Stimulated activated naive CD4-positive, alpha-beta T cell (primary cell): ENCODE measurements at regions not wholly inside any gene's neighbourhood (a gene's known extent, or its start where the extent isn't known, plus 50 kb on each side); places are given as distances from the start of the nearest gene placed in this dataset.
"Not testable (repeated sequence)": the region's sequence is repeated elsewhere in the genome, so short reads cannot be mapped to it uniquely, and the experiment has no call there.

ENCODE experiments used
- DNase-seq, 6 experiments: peaks; one replicate each; lab custom pipeline; 2025; lab: John Stamatoyannopoulos, UW

- DNase-seq, result no peak
Measured at GRCh38 chr2:8370258-8370802, 311.5 kb upstream of the ID2 start.

DNA sequence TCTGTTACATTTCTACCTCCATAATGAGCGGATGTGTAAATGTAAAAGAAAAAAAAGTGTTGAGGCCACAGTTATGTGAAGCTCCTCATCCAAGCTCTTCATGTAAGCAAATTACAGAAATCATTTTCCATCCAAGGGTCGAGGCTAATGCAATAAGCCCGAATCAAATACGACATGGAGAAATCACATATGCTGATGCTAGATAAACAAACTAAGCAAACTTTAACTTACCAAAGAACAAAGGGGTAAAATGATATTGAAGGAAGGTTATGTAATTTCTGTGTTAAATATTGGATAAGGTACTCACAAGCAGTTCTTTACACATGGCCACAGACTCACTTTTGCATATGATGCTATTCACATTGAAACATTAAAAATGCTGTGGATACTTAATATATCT lies 310.2 kb upstream of the ID2 start:
- DNase-seq, result no peak

GRCh38 chr2:8374782-8375181 lies 307.1 kb upstream of the ID2 start:
- no peak for DNase-seq

DNA sequence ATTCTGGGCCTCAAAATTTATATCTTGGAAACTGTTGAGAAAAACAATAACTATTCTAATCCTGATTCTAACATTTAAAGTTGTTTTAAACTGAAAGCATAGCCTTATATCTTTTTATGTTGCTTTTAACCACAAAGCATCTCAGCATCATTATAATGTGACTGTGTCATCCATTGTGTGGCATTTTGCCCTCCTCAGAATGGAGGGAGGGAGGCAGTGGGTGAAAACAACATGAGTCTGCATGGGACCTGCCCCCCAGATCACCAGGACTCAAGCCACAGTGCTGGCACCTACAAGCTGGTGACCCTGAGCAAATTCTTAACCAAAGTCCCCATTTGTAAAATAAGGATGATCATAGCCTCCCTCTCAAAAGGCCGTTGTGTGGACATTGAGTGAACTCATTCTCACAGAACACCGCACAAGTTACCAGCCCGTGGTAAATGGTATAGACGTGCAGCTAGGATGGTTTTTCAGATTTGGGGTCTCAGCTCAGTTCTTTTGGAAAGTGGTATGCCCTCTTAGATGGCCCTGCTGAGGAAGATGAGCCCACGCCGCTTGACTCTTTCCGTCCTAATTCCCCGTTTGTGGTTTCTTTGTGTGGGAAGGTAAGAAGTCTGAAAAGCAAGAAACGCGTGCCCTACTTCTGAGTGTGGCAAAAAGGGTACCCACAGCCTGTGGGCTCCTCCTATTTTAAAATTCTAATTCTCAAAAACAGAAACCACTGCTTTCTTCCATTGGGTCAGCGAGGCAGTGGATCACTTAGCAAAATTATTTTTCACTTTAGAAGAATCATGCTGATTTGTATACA lies 305.0 kb upstream of the ID2 start:
- DNase-seq, result no peak

DNA sequence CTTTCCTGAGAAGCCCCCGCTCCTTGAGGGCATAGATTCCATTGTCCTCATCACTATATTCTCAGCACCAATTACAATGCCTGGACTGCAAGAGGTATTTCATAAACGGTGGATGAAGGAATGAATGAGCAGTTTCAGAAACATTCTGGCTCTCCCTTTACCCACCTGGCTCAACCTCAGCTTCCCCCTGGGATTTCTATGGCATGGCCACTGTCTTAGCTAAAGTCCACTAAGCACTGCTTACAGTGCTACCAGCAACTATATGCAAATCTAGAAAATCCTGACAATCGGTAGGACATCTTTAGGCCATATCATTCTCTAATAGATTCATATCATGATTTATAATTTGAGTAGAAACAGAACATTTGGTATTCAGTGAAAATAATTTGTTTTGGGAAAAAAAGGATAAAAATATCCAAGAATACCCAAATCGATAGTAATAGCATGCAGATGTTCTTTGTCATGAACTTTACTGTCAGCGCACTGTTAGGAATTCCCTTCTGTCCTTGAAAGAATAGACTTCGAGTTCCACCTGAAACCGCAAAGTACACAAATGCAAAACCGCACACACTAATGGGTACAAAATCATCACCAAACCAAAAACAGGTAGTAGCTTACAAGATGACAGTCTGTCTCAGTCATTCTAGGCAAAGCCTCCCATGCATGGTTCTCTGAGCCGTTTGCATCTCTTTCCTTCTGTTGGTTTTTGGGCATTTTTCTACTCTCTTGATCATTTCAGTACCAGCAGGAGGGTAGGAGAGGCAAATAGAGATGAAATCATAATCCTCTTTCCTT lies 303.6 kb upstream of the ID2 start:
- no peak for DNase-seq

DNA sequence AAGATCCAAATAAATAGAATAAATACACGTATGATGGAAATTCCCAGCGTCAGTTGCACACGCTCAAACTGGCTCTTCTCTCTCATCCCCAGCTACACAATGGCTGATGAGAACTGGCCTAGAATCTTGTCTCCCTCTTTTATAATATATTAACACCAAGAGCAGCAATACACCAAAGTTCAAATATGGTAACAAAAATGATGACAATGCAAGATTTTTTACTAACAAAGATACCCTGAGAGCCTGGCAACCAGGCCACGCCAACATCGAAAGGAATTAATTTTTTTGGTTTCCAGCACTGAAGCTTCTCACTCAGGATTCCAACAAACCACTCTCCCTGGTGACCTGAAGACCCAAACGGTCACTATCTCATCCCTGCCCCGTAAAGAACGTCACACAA lies 302.7 kb upstream of the ID2 start:
- no peak for DNase-seq

DNA sequence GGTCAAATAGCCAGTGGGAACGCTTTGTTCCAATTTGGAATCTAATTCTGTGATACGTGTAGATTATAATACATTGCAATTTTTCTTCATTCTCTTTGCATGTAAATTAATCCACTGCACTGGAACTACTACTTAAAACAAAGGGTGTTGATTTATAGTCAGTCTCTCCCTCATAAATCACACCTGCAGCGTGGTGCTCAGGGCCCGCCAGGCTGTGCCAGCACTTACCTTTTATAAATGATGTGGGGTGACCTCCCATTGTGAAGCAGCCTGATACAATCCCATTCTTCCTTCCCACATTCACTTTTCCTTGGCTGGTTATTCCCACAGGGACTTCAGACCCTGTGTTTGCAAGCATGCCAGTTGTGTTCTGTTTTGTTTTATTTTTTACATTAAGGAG lies 302.3 kb upstream of the ID2 start:
- no peak for DNase-seq

GRCh38 chr2:8380026-8380425 lies 301.8 kb upstream of the ID2 start:
- no peak for DNase-seq

DNA sequence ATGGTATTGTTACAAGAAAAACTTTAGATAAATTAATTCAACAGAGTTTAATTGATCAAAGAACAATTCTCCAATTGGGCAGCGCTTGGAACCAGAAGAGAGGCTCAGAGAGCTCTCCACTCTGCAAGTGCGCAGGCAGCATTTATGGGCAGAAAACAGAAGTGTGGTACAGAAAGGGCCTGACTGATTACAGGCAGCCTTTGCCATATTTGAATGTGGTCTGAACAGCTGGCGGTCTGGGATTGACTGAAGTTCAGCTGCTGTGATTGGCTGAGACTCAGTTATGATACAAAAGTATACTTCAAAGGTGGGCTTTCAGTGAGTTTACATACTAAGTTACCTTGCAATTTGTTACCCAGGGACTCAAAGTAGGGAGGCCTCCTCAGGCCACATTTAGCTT lies 301.3 kb upstream of the ID2 start:
- DNase-seq, result no peak

DNA sequence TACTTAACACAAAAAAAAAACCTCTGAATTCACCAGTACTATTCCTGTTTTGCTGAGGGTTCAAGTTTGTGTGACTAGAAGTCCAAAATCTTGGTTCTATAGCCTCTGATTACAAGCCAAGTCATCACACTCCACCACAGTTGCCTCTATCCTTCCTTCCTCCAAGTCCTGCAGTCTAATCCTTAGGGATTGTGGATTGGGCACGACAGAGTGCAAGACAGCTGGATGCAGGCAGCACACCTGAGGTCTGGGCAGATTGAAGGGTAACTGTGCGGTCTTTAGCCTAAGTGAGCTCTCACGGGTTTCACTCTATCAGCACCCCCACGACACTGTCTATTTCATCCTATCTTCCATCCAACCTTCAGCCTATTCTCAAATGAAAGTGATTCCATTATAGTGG lies 299.4 kb upstream of the ID2 start:
- no peak for DNase-seq

DNA sequence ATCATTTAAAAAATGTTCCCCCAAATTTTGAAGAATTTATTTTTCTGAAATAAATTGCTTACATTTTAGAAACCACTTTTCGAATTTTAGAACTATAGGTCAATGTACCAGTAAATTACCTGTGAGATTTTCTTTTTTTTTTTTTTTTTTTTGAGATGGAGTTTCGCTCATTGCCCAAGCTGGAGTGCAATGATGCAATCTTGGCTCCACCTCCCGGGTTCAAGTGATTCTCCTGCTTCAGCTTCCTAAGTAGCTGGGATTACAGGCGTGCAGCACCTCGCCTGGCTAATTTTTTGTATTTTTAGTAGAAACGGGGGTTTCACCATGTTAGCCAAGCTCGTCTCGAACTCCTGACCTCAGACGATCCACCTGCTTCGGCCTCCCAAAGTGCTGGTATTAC lies 295.1 kb upstream of the ID2 start:
- DNase-seq, result not testable (repeated sequence)

GRCh38 chr2:8388781-8389180 lies 293.1 kb upstream of the ID2 start:
- no peak for DNase-seq

DNA sequence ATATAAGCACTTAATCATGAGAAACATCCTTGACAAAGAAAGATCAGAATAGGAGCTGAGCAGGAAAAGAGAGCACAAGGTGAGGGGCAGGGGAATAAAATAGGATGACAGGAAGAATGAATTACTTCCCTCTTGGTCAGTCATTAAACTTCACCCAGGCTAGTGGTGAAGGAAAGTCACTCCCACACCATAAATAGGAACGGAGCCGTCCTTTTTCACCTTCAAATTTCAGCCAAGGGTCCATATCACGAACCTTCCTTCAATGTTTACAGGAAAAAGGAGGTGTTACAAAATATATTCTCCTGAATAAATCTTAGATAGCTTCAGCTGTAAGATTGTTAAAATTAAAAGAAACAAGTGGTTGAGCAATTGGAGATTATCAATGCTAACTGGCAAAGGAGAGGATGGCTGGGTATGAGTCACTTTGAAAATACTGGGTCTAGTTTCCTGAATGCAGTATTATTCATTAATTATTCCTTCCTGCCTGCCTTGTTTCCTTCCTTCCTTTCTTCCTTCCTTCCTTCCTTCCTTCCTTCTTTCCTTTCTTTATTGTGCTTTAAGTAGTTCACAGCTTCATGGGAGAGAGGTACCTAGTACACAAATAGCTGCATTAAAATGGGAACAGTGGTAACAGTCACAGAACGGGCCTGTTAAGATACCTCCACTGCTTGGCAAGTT lies 292.3 kb upstream of the ID2 start:
- DNase-seq, result no peak

DNA sequence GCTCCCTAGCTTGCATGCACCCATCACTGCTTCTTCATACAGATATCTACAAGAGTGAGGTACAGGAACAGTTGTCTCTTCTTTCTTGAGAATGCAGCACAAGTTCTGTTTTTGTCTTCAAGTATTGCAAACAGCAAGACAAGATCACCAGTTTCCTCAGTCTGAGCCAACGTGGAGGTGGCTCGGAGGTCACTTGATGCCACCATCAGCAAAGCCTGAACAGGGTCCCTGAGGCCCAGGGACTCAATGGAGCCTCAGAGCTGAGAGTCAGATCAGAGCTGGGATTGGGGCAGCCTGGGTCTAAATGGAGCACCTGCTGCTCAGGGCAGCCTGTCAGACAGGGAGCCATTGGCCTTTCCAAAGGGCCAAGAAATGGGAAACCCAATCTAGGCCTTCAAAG lies 290.7 kb upstream of the ID2 start:
- no peak for DNase-seq

- no peak for DNase-seq
Measured at GRCh38 chr2:8391584-8391983, 290.3 kb upstream of the ID2 start.

GRCh38 chr2:8392098-8392866 lies 289.6 kb upstream of the ID2 start:
- peak in 2 of 6 experiments; percentile 17 to 37 for DNase-seq

- DNase-seq, result no peak
Measured at GRCh38 chr2:8393506-8393905, 288.4 kb upstream of the ID2 start.

- no peak for DNase-seq
Measured at GRCh38 chr2:8394131-8394530, 287.7 kb upstream of the ID2 start.

- DNase-seq, result no peak
Measured at GRCh38 chr2:8394569-8395359, 287.1 kb upstream of the ID2 start.

DNA sequence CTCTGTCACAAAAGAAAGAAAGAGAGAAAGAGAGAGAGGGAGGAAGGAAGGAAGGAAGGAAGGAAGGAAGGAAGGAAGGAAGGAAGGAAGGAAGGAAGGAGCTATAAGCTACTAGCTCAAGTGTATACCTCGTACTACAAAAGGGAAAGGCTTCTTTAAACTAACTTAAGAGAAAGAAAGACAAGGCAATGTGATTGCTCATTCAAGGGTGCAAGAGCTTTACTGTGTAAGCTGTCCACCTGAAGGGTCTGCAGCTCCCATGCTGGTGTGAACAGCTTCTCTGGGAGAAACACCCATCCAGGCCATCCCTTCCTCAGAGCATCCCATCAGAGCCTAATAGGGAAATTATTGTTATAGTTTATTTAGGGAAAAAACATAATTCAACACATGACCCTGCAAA lies 286.1 kb upstream of the ID2 start:
- no peak for DNase-seq

DNA sequence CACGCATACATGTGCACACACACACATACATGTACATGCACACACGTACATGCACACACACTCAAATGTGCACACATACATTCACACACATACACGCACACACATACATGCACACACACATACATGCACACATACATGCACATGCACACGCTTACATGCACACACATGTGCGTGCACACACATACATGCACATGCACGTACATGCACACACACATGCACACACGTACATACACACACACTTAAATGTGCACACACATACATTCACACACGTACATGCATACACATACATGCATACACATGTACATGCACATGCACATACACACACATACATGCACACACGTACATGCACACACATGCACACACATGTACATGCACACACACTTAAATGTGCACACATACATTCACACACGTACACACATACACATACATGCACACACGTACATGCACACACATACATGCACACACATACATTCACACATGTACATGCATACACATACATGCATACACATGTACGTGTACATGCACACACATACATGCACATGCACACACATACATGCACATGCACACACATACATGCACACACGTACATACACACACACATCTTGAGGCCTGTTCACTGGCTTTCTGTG lies 283.7 kb upstream of the ID2 start:
- no peak for DNase-seq
